H1 (cell line): ENCODE measurements at regions not wholly inside any gene's neighbourhood (a gene's known extent, or its start where the extent isn't known, plus 50 kb on each side); places are given as distances from the start of the nearest gene placed in this dataset.

ENCODE experiments used
- CTCF ChIA-PET: fragments of 300-600 bp; sonication (Branson Sonifier 250); formaldehyde crosslinking; loops from one replicate; lab custom pipeline; 2021; ENCODE audit not compliant: partially characterized antibody; lab: Charles Lee
- POLR2A ChIA-PET: fragments of 300-600 bp; sonication (Branson Sonifier 250); formaldehyde crosslinking; loops from one replicate; lab custom pipeline; 2021; ENCODE audit warnings: inconsistent platforms; ENCODE audit not compliant: partially characterized antibody; lab: Charles Lee
- DNase-seq, 2 experiments: peaks; one replicate each; pipeline versions ENCODE4 v3.0.0 to v3.0.0-alpha.2; 2010 to 2022; ENCODE audit warnings: low spot score in 2 of 2, low read depth in 1 of 2, mixed read lengths in 1 of 2
- FAIRE-seq: peaks from 2 replicates; lab custom pipeline; 2011; peaks lifted over from hg19 to GRCh38; lab: Jason Lieb, UNC
- H2AFZ ChIP-seq: 2 replicates; pipeline ENCODE4 v1.8.1; 2012; ENCODE audit warnings: low read length, inconsistent platforms
- H2AK5ac ChIP-seq: 2 replicates; pipeline ENCODE4 v1.6.1; 2013; ENCODE audit warnings: low read depth, low read length
- H2BK120ac ChIP-seq: replicated peaks from 2 replicates; pipeline ENCODE3; 2013; ENCODE audit warnings: low read depth, low read length, inconsistent platforms
- H2BK12ac ChIP-seq: 2 replicates; pipeline ENCODE4 v1.6.1; 2013; ENCODE audit warnings: low read depth, low read length
- H2BK15ac ChIP-seq: 2 replicates; pipeline ENCODE4 v1.6.1; 2013; ENCODE audit warnings: low read length
- H2BK20ac ChIP-seq: 2 replicates; pipeline ENCODE4 v1.6.1; 2013; ENCODE audit warnings: low read length
- H2BK5ac ChIP-seq: 2 replicates; pipeline ENCODE4 v1.6.1; 2013; ENCODE audit warnings: low read depth, low read length
- H3K14ac ChIP-seq: 2 replicates; pipeline ENCODE4 v1.6.1; 2013; ENCODE audit warnings: inconsistent platforms; ENCODE audit not compliant: insufficient read length
- H3K18ac ChIP-seq: 2 replicates; pipeline ENCODE4 v1.6.1; 2013; ENCODE audit warnings: low read length; ENCODE audit errors: extremely low read depth
- H3K23ac ChIP-seq: 2 replicates; pipeline ENCODE4 v1.6.1; 2013; ENCODE audit warnings: inconsistent platforms; ENCODE audit not compliant: insufficient read length
- H3K23me2 ChIP-seq: 2 replicates; pipeline ENCODE4 v1.6.1; 2013; ENCODE audit warnings: low read depth, low read length
- H3K27ac ChIP-seq: 2 replicates; pipeline ENCODE4 v1.6.1; 2011; ENCODE audit warnings: low read depth, low read length, inconsistent platforms
- H3K27me3 ChIP-seq, 4 experiments: replicated peaks in 1 of 4; 1 replicate in 1 of 4; 2 replicates in 3 of 4; pipeline versions ENCODE4 v1.6.1 to v1.8.1; 2011 to 2013; ENCODE audit warnings: low read length in 3 of 4, mild to moderate bottlenecking in 3 of 4, inconsistent platforms in 2 of 4, mixed read lengths in 2 of 4, moderate library complexity in 1 of 4; ENCODE audit not compliant: control insufficient read depth in 3 of 4, insufficient read depth in 3 of 4; ENCODE audit errors: extremely low read depth in 1 of 4
- H3K36me3 ChIP-seq, 4 experiments: 2 replicates each; pipeline versions ENCODE4 v1.6.1 to v1.8.1; 2011 to 2013; ENCODE audit warnings: mild to moderate bottlenecking in 4 of 4, low read length in 3 of 4, moderate library complexity in 2 of 4, control low read depth in 1 of 4, inconsistent platforms in 1 of 4; ENCODE audit not compliant: insufficient read depth in 4 of 4, control insufficient read depth in 2 of 4
- H3K4ac ChIP-seq: replicated peaks from 2 replicates; pipeline ENCODE3; 2013; ENCODE audit warnings: low read length, low read depth, mixed read lengths, inconsistent platforms; ENCODE audit not compliant: insufficient read length
- H3K4me1 ChIP-seq, 4 experiments: replicated peaks in 1 of 4; 1 replicate in 1 of 4; 2 replicates in 3 of 4; pipeline versions ENCODE4 v1.6.1 to v1.8.1; 2011 to 2013; ENCODE audit warnings: low read length in 3 of 4, inconsistent platforms in 2 of 4, mixed read lengths in 1 of 4; ENCODE audit not compliant: insufficient read depth in 4 of 4, control insufficient read depth in 3 of 4
- H3K4me2 ChIP-seq, 2 experiments: 2 replicates each; pipeline versions ENCODE4 v1.6.1 to v1.8.1; 2011 to 2013; ENCODE audit warnings: low read depth in 2 of 2, low read length in 2 of 2, control low read depth in 1 of 2, inconsistent platforms in 1 of 2, mild to moderate bottlenecking in 1 of 2; ENCODE audit not compliant: insufficient read depth in 1 of 2
- H3K4me3 ChIP-seq, 4 experiments: fragments of 200-600, 300-600 bp in 1 of 4; sonication (generic), shearing (Covaris generic), sonication (Bioruptor Twin) in 1 of 4; 2 replicates each; pipeline versions ENCODE4 v1.5.1 to v1.8.1; 2011 to 2016; ENCODE audit warnings: low read length in 4 of 4, low read depth in 3 of 4, control low read depth in 2 of 4, inconsistent platforms in 2 of 4, mild to moderate bottlenecking in 2 of 4, mixed read lengths in 1 of 4, moderate library complexity in 1 of 4; ENCODE audit not compliant: insufficient read depth in 2 of 4; ENCODE audit errors: extremely low read depth in 1 of 4
- H3K56ac ChIP-seq: replicated peaks from 2 replicates; pipeline ENCODE3; 2013; ENCODE audit warnings: low read depth, mild to moderate bottlenecking, mixed read lengths, low read length, inconsistent platforms; ENCODE audit not compliant: insufficient read length
- H3K79me1 ChIP-seq: 2 replicates; pipeline ENCODE4 v1.6.1; 2013; ENCODE audit warnings: low read depth, low read length, control low read depth
- H3K79me2 ChIP-seq, 2 experiments: 2 replicates each; pipeline versions ENCODE4 v1.6.1 to v1.8.1; 2012 to 2013; ENCODE audit warnings: low read length in 2 of 2, mild to moderate bottlenecking in 2 of 2, inconsistent platforms in 1 of 2; ENCODE audit not compliant: insufficient read depth in 2 of 2, control insufficient read depth in 1 of 2
- H3K9ac ChIP-seq, 4 experiments: replicated peaks in 1 of 4; 1 replicate in 1 of 4; 2 replicates in 3 of 4; pipeline versions ENCODE4 v1.6.1 to v1.8.1; 2011 to 2013; ENCODE audit warnings: low read depth in 3 of 4, low read length in 3 of 4, control low read depth in 2 of 4, mild to moderate bottlenecking in 2 of 4, moderate library complexity in 2 of 4, inconsistent platforms in 1 of 4; ENCODE audit errors: extremely low read depth in 1 of 4
- H3K9me3 ChIP-seq, 2 experiments: 2 replicates each; pipeline versions ENCODE4 v1.6.1 to v1.8.1; 2012 to 2013; ENCODE audit warnings: mild to moderate bottlenecking in 2 of 2, moderate library complexity in 2 of 2, control low read depth in 1 of 2, inconsistent platforms in 1 of 2, low read depth in 1 of 2, low read length in 1 of 2, mixed read lengths in 1 of 2; ENCODE audit not compliant: insufficient read depth in 2 of 2
- H4K20me1 ChIP-seq, 2 experiments: replicated peaks in 1 of 2; 2 replicates each; pipeline versions ENCODE3 to v1.8.1; 2011 to 2013; ENCODE audit warnings: inconsistent platforms in 2 of 2, low read length in 2 of 2, mild to moderate bottlenecking in 1 of 2; ENCODE audit not compliant: insufficient read depth in 2 of 2, control insufficient read depth in 1 of 2
- H4K5ac ChIP-seq: 2 replicates; pipeline ENCODE4 v1.6.1; 2013; ENCODE audit warnings: low read length, low read depth, mixed read lengths, inconsistent platforms; ENCODE audit not compliant: insufficient read length
- H4K8ac ChIP-seq: 2 replicates; pipeline ENCODE4 v1.8.0; 2013; ENCODE audit warnings: mild to moderate bottlenecking, moderate library complexity, low read length, inconsistent platforms; ENCODE audit not compliant: insufficient read depth; ENCODE audit errors: extremely low read depth
- H4K91ac ChIP-seq: replicated peaks from 2 replicates; pipeline ENCODE3; 2013; ENCODE audit warnings: low read length, mixed read lengths, inconsistent platforms; ENCODE audit not compliant: insufficient read length
- ATF2 ChIP-seq: IDR thresholded peaks from 2 replicates; pipeline ENCODE4 v1.6.1; 2012; ENCODE audit warnings: low read length, inconsistent platforms
- BACH1 ChIP-seq: IDR thresholded peaks from 2 replicates; pipeline ENCODE4 v1.6.1; 2012; ENCODE audit warnings: low read length, improper control_type of control experiment
- CBX8 ChIP-seq: fragments of 300-800, 300-1000 bp; sonication (generic); IDR thresholded peaks from 2 replicates; pipeline ENCODE4 v1.7.1; 2016; ENCODE audit warnings: low read depth, low read length, borderline replicate concordance
- EZH2 ChIP-seq: fragments of 200-600 bp; sonication (generic); IDR thresholded peaks from 2 replicates; pipeline ENCODE4 v1.7.1; 2012; ENCODE audit warnings: low read depth, mild to moderate bottlenecking, moderate library complexity, low read length, inconsistent platforms; ENCODE audit not compliant: severe bottlenecking
- GABPA ChIP-seq: IDR thresholded peaks from 2 replicates; pipeline ENCODE4 v1.6.1; 2011; ENCODE audit warnings: mild to moderate bottlenecking, low read length, moderate library complexity, borderline replicate concordance; ENCODE audit not compliant: insufficient read depth
- JUND ChIP-seq: IDR thresholded peaks from 2 replicates; pipeline ENCODE4 v1.6.1; 2011; ENCODE audit warnings: mild to moderate bottlenecking, improper control_type of control experiment, low read length
- KDM1A ChIP-seq: fragments of 200-600, 300-600 bp; sonication (generic); IDR thresholded peaks from 2 replicates; pipeline ENCODE4 v1.7.1; 2016; ENCODE audit warnings: mild to moderate bottlenecking, low read length, borderline replicate concordance
- KDM4A ChIP-seq: IDR thresholded peaks from one replicate; pipeline ENCODE4 v1.7.1; 2012; ENCODE audit warnings: low read depth, mild to moderate bottlenecking, moderate library complexity, low read length, inconsistent platforms; ENCODE audit not compliant: severe bottlenecking
- MAX ChIP-seq: IDR thresholded peaks from 2 replicates; pipeline ENCODE4 v1.6.1; 2012; ENCODE audit warnings: inconsistent platforms
- NANOG ChIP-seq: IDR thresholded peaks from 2 replicates; pipeline ENCODE4 v1.6.1; 2011; ENCODE audit warnings: low read length, low read depth, mild to moderate bottlenecking, inconsistent platforms; ENCODE audit not compliant: insufficient read depth, poor library complexity, severe bottlenecking
- POLR2AphosphoS5 ChIP-seq: IDR thresholded peaks from 2 replicates; pipeline ENCODE4 v1.6.1; 2011; ENCODE audit warnings: low read depth, low read length
- SP1 ChIP-seq: IDR thresholded peaks from 2 replicates; pipeline ENCODE4 v1.6.1; 2011; ENCODE audit warnings: low read depth, low read length
- TBP ChIP-seq: IDR thresholded peaks from 2 replicates; pipeline ENCODE4 v1.6.1; 2011; ENCODE audit warnings: low read depth, low read length, improper control_type of control experiment
- WGBS, 2 experiments: shearing (Covaris generic) in 1 of 2; methylation state at CpG; one replicate each; pipeline versions ENCODE4 v1.1.6 to v1.1.7; 2013 to 2015; ENCODE audit warnings: low lambda C conversion rate in 2 of 2, mixed read lengths in 2 of 2, inconsistent platforms in 1 of 2, low coverage in 1 of 2, missing lambda C conversion rate in 1 of 2; ENCODE audit not compliant: insufficient replicate concordance in 2 of 2, insufficient coverage in 1 of 2, insufficient read length in 1 of 2; ENCODE audit errors: extremely low coverage in 1 of 2, missing lambda C conversion rate in 1 of 2; 5-methylcytosine and 5-hydroxymethylcytosine counted together

- Histone ChIP-seq H3K4me1 (no peaks in the 10 kb centered on the region), H3K4ac (no peak overlapping the region), H3K9ac (no peak overlapping the region), H3K4me3 (no peak overlapping the region), H3K27ac (no peak overlapping the region), H2BK20ac (no peak overlapping the region), H3K79me2 (no peaks in the 10 kb centered on the region), H3K79me1 (no peaks in the 10 kb centered on the region), H3K23ac (no peak overlapping the region), H2BK12ac (no peak overlapping the region), H3K14ac (no peak overlapping the region), H3K23me2 (no peaks in the 10 kb centered on the region), H2AFZ (no peak overlapping the region), H3K18ac (no peak overlapping the region), H3K56ac (no peak overlapping the region), H4K91ac (no peak overlapping the region), H2BK120ac (no peak overlapping the region), H3K27me3 (peaks cover 0 to 1% (median 0%) of the 10 kb centered on the region in 4 experiments; a peak in 1 of 7 replicates), H4K8ac (no peak overlapping the region), H3K9me3 (no peaks in the 10 kb centered on the region), H2BK15ac (no peak overlapping the region), H4K5ac (no peak overlapping the region), H4K20me1 (no peaks in the 10 kb centered on the region), H3K4me2 (no peak overlapping the region), H2AK5ac (no peak overlapping the region), H3K36me3 (no peaks in the 10 kb centered on the region), H2BK5ac (no peak overlapping the region)
- FAIRE-seq (no peak), DNase-seq (no peak)
- ChIA-PET POLR2A (no interaction called here), CTCF (no interaction called here)
- WGBS, 2 experiments, result 91% methylated on average over 3 of the region's 3 CpGs; no CpG with 5 or more reads in 1 of the 2 experiments
- no peak for TF ChIP-seq CBX8
- no peak for TF ChIP-seq BACH1
- TF ChIP-seq ATF2, result no peak
- no peak for TF ChIP-seq MAX
- TF ChIP-seq TBP, result no peak
- no peak for TF ChIP-seq NANOG
- no peak for TF ChIP-seq EZH2
- no peak for TF ChIP-seq KDM4A
- TF ChIP-seq JUND, result no peak
- TF ChIP-seq POLR2AphosphoS5, result no peak
- no peak for TF ChIP-seq SP1
- no peak for TF ChIP-seq GABPA
- TF ChIP-seq KDM1A, result no peak
Measured at GRCh38 chr4:63361066-63361465, 1048.2 kb downstream of the TECRL start.
